ENCODE measurements at regions not wholly inside any gene's neighbourhood (a gene's known extent, or its start where the extent isn't known, plus 50 kb on each side); places are given as distances from the start of the nearest gene placed in this dataset.
"Not testable (repeated sequence)": the region's sequence is repeated elsewhere in the genome, so short reads cannot be mapped to it uniquely, and the experiment has no call there.

DNA sequence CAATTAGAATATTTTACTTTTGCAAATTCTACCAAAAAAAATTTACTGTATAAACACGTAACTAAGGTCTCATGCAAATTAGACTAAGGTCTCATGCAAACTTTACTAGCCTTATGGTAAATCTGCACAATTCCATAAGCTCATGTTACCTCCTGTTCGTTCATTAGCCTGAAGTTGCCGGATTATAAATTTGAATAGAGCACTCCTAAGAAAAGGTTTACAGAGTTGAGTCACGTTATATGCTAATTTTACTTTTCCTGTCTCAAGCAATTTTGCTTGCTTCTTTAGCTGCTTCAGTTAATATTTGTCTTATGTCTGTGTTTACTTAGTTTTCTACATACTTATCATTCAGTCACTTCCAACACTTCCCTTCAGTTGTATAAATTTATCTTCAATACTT lies 1434.0 kb upstream of the EYS start:
- Mint-ChIP-seq H3K9me3 (peaks cover 6% of the 10 kb centered on the region), H3K27ac (ENCODE audit: low read depth) (no peak overlapping the region), H3K27me3 (no peaks in the 10 kb centered on the region), H3K4me3 (no peak overlapping the region), H3K36me3 (ENCODE audit: insufficient read depth) (no peaks in the 10 kb centered on the region), H3K4me1 (no peaks in the 10 kb centered on the region)
- no peak for DNase-seq (ENCODE audit: low spot score in 2 of 2)
- no peak for ATAC-seq (replicated peaks; ENCODE audit: extremely low read depth, poor library complexity, severe bottlenecking)

DNA sequence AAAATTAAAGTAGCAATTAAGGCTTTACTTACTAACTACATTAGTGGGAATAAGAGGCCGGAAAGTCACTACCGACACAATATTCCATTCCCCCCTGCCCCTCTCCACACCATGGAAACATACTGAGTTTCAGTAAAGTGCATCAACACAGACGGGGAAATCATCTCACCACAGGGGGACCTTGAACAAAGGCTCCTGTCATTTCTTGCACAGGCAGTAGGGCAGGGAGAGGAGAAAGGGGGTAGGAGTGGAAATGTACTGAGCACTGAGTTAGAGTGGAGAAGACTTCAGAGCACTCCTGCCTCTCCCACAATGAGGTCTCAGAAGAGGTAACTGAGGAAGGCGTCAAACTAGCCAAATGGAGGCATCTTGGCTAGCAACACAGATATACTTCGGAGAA lies 1426.9 kb upstream of the EYS start:
- no peak for ATAC-seq (replicated peaks; ENCODE audit: extremely low read depth, poor library complexity, severe bottlenecking)
- peaks cover 7% of the 10 kb centered on the region for H3K9me3 Mint-ChIP-seq
- no peaks in the 10 kb centered on the region for H3K27me3 Mint-ChIP-seq
- H3K4me3 Mint-ChIP-seq, result no peak overlapping the region
- no peaks in the 10 kb centered on the region for H3K4me1 Mint-ChIP-seq
- no peak for DNase-seq (ENCODE audit: low spot score in 2 of 2)
- no peaks in the 10 kb centered on the region for H3K36me3 Mint-ChIP-seq (ENCODE audit: insufficient read depth)
- H3K27ac Mint-ChIP-seq (ENCODE audit: low read depth), result no peak overlapping the region

DNA sequence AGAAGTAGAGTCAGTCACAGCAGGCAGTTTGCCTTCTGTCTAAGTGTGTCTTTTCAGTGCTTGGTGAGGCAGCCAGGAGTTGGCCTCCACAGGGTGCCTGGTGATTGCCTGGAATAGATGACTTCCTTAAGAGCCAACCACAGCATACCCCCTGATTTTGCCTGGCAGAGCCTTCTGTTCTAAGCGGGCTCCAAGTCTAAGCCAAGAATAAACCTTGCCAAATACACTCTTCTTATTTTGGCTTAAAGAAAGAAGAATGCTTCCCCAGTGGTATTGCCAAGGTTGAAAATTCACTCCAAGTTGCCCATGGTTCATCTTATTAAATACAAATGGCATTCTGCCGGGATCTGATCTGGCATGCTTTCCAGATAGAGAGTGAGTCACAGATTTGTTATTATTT lies 1424.8 kb upstream of the EYS start:
- no peak for DNase-seq (ENCODE audit: low spot score in 2 of 2)
- Mint-ChIP-seq H3K4me3 (no peak overlapping the region), H3K4me1 (no peaks in the 10 kb centered on the region), H3K27me3 (no peaks in the 10 kb centered on the region), H3K9me3 (peaks cover 7% of the 10 kb centered on the region), H3K27ac (ENCODE audit: low read depth) (no peak overlapping the region), H3K36me3 (ENCODE audit: insufficient read depth) (no peaks in the 10 kb centered on the region)
- no peak for ATAC-seq (replicated peaks; ENCODE audit: extremely low read depth, poor library complexity, severe bottlenecking)

DNA sequence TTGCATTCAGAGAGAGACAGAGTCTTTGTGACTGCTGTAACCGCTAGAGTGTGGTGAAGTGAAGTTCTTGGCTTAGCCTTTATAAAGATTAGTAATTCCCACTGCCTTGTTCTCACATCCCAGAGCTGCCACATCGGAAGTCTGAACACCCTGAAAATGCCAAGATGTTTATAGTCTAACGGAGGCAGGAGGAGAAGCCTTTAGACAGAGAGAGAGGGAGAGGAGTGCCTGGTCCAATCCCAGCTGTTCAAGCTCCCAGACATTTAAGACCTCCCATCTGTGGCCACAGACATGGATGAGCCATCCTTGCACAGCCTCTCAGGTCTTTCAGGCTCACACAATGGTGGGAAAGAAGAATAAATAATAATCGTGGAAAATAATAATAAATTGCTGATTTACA lies 1422.8 kb upstream of the EYS start:
- Mint-ChIP-seq H3K4me3 (no peak overlapping the region), H3K9me3 (peaks cover 7% of the 10 kb centered on the region), H3K4me1 (no peaks in the 10 kb centered on the region), H3K27me3 (no peaks in the 10 kb centered on the region), H3K36me3 (ENCODE audit: insufficient read depth) (no peaks in the 10 kb centered on the region), H3K27ac (ENCODE audit: low read depth) (no peak overlapping the region)
- DNase-seq (ENCODE audit: low spot score in 2 of 2) (no peak), ATAC-seq (replicated peaks; ENCODE audit: extremely low read depth, poor library complexity, severe bottlenecking) (no peak)

DNA sequence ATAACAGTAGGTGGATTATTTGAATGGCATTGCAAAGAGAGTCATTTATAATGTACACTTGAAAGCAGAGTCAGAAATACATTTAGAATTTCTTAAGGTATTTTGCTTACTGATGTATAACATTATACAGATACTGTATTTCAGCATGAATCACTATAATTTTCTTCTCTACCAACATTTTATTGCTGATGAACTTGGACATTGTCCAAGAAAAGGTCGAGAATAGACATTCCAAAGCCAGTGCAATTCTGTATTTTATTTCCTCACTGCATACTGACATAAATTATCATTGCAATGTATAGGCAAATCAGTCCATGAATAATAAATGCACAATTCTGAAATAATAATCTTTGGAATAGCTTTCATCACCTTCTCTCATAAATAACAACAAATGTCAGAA lies 1420.0 kb upstream of the EYS start:
- Mint-ChIP-seq H3K27ac (ENCODE audit: low read depth) (no peak overlapping the region), H3K4me1 (no peaks in the 10 kb centered on the region), H3K36me3 (ENCODE audit: insufficient read depth) (no peaks in the 10 kb centered on the region), H3K4me3 (no peak overlapping the region), H3K9me3 (no peaks in the 10 kb centered on the region), H3K27me3 (no peaks in the 10 kb centered on the region)
- ATAC-seq (replicated peaks; ENCODE audit: extremely low read depth, poor library complexity, severe bottlenecking) (no peak), DNase-seq (ENCODE audit: low spot score in 2 of 2) (no peak)

DNA sequence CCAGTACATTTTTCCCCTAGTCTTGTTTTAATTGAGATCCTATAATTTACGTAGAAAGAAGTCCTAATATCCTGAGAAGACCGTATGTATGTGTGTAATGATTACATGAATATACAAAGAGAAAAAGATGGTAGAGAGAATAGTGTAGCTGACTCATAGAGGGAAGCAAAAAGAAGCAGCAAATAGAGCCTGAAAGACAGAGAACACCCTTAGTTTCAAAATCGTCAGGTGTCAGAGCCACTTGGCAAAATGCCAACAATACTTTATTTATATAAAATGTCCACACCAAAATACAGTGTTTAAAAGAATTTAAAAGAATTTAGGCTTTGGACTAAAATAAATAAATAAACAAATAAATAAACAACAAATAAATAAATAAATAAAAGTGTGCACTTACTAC lies 1414.1 kb upstream of the EYS start:
- Mint-ChIP-seq H3K27ac (ENCODE audit: low read depth) (no peak overlapping the region), H3K27me3 (no peaks in the 10 kb centered on the region), H3K4me3 (no peak overlapping the region), H3K4me1 (no peaks in the 10 kb centered on the region), H3K36me3 (ENCODE audit: insufficient read depth) (no peaks in the 10 kb centered on the region), H3K9me3 (peaks cover 12% of the 10 kb centered on the region)
- DNase-seq (ENCODE audit: low spot score in 2 of 2), result no peak
- ATAC-seq (replicated peaks; ENCODE audit: extremely low read depth, poor library complexity, severe bottlenecking), result no peak

DNA sequence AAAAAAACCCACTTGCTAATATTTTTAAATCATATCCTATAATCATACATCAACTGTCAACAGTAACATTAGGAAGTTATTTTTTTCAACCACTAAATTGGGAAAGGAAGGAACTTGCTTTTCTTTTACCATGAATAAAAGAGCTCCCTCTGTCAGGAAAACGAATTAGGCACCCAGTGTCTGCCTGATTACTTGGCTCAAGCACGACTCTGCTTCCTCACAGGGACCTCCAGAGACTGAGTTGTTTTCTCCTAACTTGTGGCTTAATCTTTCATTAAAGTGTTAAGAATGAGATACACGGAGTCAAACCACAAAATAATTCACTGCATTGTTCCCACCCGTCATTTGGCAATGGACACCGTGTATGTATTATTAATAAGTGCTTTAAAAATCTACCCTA lies 1405.1 kb upstream of the EYS start:
- Mint-ChIP-seq H3K4me1 (no peaks in the 10 kb centered on the region), H3K27me3 (no peaks in the 10 kb centered on the region), H3K27ac (ENCODE audit: low read depth) (no peak overlapping the region), H3K36me3 (ENCODE audit: insufficient read depth) (no peaks in the 10 kb centered on the region), H3K4me3 (no peak overlapping the region), H3K9me3 (peaks cover 16% of the 10 kb centered on the region)
- DNase-seq (ENCODE audit: low spot score in 2 of 2) (no peak), ATAC-seq (replicated peaks; ENCODE audit: extremely low read depth, poor library complexity, severe bottlenecking) (no peak)

DNA sequence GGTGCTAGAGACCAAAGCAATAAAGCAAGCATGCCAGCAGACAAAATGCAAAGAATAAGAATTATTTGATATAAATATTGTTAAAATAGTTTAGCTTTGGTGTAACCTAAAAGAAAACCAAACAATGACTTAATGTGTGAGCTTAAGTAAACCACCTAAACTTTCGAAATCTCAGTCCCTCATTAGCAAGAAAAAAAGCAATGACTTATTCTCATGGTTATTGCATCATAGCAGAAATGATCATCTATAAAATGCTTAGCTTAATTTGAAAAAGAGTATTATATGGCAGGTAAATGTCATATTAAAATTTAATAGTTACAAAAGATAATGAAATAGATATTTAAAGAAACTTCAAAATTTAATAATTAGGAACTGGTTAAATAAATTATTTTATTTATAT lies 1395.7 kb upstream of the EYS start:
- Mint-ChIP-seq H3K4me3 (no peak overlapping the region), H3K36me3 (ENCODE audit: insufficient read depth) (no peaks in the 10 kb centered on the region), H3K27ac (ENCODE audit: low read depth) (no peak overlapping the region), H3K9me3 (peaks cover 9% of the 10 kb centered on the region), H3K27me3 (no peaks in the 10 kb centered on the region), H3K4me1 (no peaks in the 10 kb centered on the region)
- ATAC-seq (replicated peaks; ENCODE audit: extremely low read depth, poor library complexity, severe bottlenecking) (no peak), DNase-seq (ENCODE audit: low spot score in 2 of 2) (no peak)

DNA sequence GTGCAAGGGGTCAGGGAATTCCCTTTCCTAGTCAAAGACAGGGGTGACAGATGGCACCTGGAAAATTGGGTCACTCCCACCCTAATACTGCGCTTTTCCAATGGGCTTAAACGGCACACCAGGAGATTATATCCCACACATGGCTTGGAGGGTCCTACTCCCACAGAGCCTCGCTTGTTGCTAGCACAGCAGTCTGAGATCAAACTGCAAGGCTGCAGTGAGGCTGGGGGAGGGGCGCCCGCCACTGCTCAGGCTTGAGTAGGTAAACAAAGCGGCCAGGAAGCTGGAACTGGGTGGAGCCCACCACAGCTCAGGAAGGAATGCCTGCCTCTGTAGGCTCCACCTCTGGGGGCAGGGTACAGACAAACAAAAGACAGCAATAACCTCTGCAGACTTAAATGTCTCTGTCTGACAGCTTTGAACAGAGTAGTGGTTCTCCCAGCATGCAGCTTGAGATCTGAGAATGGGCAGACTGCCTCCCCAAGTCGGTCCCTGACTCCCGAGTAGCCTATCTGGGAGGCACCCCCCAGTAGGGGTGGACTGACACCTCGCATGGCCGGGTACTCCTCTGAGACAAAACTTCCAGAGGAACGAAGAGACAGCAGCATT lies 1388.7 kb upstream of the EYS start:
- H3K4me3 Mint-ChIP-seq; ATAC-seq (replicated peaks; ENCODE audit: extremely low read depth, poor library complexity, severe bottlenecking); H3K36me3 Mint-ChIP-seq (ENCODE audit: insufficient read depth); DNase-seq (ENCODE audit: low spot score in 2 of 2); H3K27me3 Mint-ChIP-seq; H3K4me1 Mint-ChIP-seq; H3K27ac Mint-ChIP-seq (ENCODE audit: low read depth): not testable (repeated sequence)
- peaks cover 11% of the 10 kb centered on the region for H3K9me3 Mint-ChIP-seq

DNA sequence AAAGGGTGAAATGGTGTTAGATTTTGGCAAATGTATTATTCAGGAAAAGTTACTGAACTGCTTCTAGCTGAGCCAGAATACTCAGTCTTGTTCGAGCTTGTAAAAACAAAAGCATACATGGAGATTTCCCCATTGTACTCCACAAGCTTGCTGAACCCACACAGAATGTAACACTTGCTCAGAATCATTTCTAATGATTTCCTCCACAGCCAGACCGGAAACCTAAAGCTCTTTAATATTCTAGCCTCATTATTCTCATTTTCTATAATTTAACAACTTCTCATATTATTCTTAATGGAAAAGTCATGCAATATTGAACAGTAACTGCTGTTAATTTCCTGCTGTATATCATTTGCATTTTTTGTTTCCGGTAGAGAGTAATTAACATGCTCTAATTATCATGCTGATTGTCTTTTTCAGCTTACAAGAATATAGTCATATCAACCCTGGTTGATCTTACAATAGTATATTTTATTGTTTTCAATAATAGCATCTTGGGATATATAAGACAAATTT lies 1387.5 kb upstream of the EYS start:
- Mint-ChIP-seq H3K27ac (ENCODE audit: low read depth) (no peak overlapping the region), H3K9me3 (peaks cover 14% of the 10 kb centered on the region), H3K36me3 (ENCODE audit: insufficient read depth) (no peaks in the 10 kb centered on the region), H3K4me1 (no peaks in the 10 kb centered on the region), H3K27me3 (no peaks in the 10 kb centered on the region), H3K4me3 (no peak overlapping the region)
- DNase-seq (ENCODE audit: low spot score in 2 of 2) (no peak), ATAC-seq (replicated peaks; ENCODE audit: extremely low read depth, poor library complexity, severe bottlenecking) (no peak)

DNA sequence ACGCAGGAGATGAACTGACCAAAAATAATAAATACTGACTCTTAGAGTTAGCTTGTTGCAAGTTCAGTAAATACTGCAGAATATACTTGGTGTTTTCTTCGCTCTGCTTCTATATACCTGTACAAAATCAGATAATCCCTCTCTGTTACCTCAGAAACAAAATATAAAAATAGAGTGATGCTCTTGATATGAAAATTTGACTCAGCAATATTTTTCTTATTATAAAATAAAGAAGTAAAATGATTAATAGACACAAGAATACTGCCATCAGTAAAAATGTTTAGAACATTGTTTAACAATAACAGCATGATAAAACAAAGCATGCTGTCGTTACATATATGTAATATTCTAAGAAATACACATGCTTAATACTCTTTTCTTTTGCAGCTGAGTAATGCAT lies 1366.9 kb upstream of the EYS start:
- no peak for ATAC-seq (replicated peaks; ENCODE audit: extremely low read depth, poor library complexity, severe bottlenecking)
- no peaks in the 10 kb centered on the region for H3K36me3 Mint-ChIP-seq (ENCODE audit: insufficient read depth)

DNA sequence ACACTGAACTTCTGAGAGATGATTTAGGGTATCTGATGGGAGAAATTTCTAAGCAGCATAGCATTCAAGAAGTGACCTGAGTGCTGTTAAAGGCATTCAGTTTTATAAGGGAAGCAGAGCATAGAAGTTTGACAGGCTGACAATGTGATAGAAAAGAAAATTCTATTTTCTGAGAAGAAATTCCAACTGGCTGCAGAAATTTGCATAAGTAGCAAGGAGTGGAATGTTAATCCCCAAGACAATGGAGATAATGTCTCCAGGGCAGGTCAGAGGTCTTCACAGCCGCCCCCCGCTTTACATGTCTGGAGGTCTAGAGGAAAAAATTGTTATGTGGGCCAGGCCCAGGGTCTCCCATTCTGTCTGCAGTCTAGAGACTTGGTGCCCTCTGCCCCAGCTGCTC lies 1361.8 kb upstream of the EYS start:
- H3K4me1 Mint-ChIP-seq, result no peaks in the 10 kb centered on the region
- H3K36me3 Mint-ChIP-seq (ENCODE audit: insufficient read depth), result no peaks in the 10 kb centered on the region
- DNase-seq (ENCODE audit: low spot score in 2 of 2), result no peak
- H3K4me3 Mint-ChIP-seq, result no peak overlapping the region
- H3K27ac Mint-ChIP-seq (ENCODE audit: low read depth), result no peak overlapping the region
- no peak for ATAC-seq (replicated peaks; ENCODE audit: extremely low read depth, poor library complexity, severe bottlenecking)
- no peaks in the 10 kb centered on the region for H3K27me3 Mint-ChIP-seq
- H3K9me3 Mint-ChIP-seq, result peaks cover 13% of the 10 kb centered on the region

More for the DNA sequence above, 1366.9 kb upstream of the EYS start:
- no peaks in the 10 kb centered on the region for H3K27me3 Mint-ChIP-seq
- no peaks in the 10 kb centered on the region for H3K4me1 Mint-ChIP-seq
- H3K4me3 Mint-ChIP-seq, result no peak overlapping the region
- H3K27ac Mint-ChIP-seq (ENCODE audit: low read depth), result no peak overlapping the region
- peaks cover 6% of the 10 kb centered on the region for H3K9me3 Mint-ChIP-seq
- no peak for DNase-seq (ENCODE audit: low spot score in 2 of 2)

DNA sequence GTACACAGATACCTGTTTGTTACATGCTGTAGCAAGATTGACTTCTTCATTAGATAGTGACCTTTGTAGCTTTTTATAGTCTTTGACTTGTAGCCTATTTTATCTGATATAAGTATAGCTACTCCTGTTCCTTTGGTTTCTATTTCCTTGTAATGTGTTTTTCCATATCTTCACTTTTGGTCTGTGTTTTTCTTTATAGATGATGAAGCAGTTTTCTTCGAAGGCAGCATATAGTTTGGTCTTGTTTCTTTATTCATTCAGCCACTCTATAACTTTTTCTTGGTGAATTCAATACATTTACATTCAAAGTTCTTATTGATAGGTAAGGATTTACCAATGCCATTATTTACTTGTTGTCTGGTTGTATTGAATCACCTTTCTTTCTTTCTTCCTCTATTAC lies 1357.3 kb upstream of the EYS start:
- no peak for DNase-seq (ENCODE audit: low spot score in 2 of 2)
- Mint-ChIP-seq H3K4me1 (no peaks in the 10 kb centered on the region), H3K27me3 (no peaks in the 10 kb centered on the region), H3K9me3 (peaks cover 13% of the 10 kb centered on the region), H3K36me3 (ENCODE audit: insufficient read depth) (no peaks in the 10 kb centered on the region), H3K4me3 (no peak overlapping the region), H3K27ac (ENCODE audit: low read depth) (no peak overlapping the region)
- ATAC-seq (replicated peaks; ENCODE audit: extremely low read depth, poor library complexity, severe bottlenecking), result no peak

DNA sequence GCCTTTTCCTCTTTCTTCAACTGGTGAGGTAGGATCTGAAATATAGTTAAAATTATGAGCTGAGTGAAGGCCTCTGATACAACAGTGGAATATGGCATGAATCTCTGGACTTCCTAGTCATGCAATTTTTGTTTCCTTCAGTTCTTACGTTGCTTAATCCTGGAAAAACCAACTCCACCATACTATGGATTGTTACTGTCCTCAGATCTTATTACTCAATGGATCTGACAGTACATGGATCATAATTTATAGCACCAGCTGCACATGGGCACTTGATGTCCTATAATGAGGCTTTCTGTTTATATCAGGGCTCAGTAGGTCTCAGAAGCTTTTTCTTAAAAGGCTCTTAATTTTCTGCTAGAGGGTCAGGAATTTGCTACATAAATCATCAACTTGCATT lies 1341.0 kb upstream of the EYS start:
- H3K27ac Mint-ChIP-seq (ENCODE audit: low read depth), result no peak overlapping the region
- ATAC-seq (replicated peaks; ENCODE audit: extremely low read depth, poor library complexity, severe bottlenecking), result no peak
- H3K4me1 Mint-ChIP-seq, result no peaks in the 10 kb centered on the region
- no peaks in the 10 kb centered on the region for H3K36me3 Mint-ChIP-seq (ENCODE audit: insufficient read depth)
- H3K4me3 Mint-ChIP-seq, result no peak overlapping the region
- no peak for DNase-seq (ENCODE audit: low spot score in 2 of 2)
- peaks cover 26% of the 10 kb centered on the region for H3K9me3 Mint-ChIP-seq
- H3K27me3 Mint-ChIP-seq, result no peaks in the 10 kb centered on the region

All from central memory CD8-positive, alpha-beta T cell (primary cell).